ENCODE measurements at regions not wholly inside any gene's neighbourhood (a gene's known extent, or its start where the extent isn't known, plus 50 kb on each side); places are given as distances from the start of the nearest gene placed in this dataset.

DNA sequence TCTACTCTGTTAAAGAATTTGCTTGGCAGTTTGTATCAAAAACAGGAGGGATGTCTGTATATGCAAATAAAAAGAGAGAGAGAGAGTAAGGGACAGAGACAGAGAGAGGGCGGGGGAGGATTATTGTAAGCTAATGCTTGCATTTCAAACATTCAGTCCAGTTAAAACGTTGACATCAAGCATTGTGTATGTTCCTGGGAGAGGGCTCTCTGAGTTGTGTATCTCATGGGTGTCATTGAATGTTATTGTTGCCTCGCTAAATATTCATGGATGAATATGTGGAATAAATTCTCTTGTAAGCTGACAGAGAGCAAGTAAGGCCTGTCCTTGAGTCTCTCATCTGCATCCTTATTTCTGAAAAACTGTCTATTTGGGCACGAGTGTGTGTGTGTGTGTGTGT, 78.8 kb upstream of the VRK1 start:
- TF ChIP-seq CTCF (IDR thresholded peaks at IDR 0.05; ENCODE audit: low read length) = no peak
- no peak for TF ChIP-seq EZH2 (IDR thresholded peaks at IDR 0.05; ENCODE audit: borderline replicate concordance, low read length)
